Cardiac muscle cell (in vitro differentiated cells and primary cell): ENCODE measurements at regions not wholly inside any gene's neighbourhood (a gene's known extent, or its start where the extent isn't known, plus 50 kb on each side); places are given as distances from the start of the nearest gene placed in this dataset.

Source experiments
- DNase-seq, 2 donors: peaks; one replicate each; pipeline versions ENCODE4 v3.0.0 to v3.0.0-alpha.2; 2010 to 2017; ENCODE audit warnings: low read depth in 1 of 2, low spot score in 1 of 2
- H3K27ac ChIP-seq: fragments of 200-600 bp; sonication (generic); 2 replicates; pipeline ENCODE4 v1.5.1; 2016
- H3K27me3 ChIP-seq: fragments of 200-600 bp; sonication (generic); 2 replicates; pipeline ENCODE4 v1.6.0; 2016; ENCODE audit warnings: control low read depth
- H3K36me3 ChIP-seq: fragments of 200-600 bp; sonication (generic); 2 replicates; pipeline ENCODE4 v1.5.1; 2016; ENCODE audit warnings: control low read depth
- H3K4me1 ChIP-seq: fragments of 200-600 bp; sonication (generic); 2 replicates; pipeline ENCODE4 v1.8.1; 2017; ENCODE audit warnings: low read depth, mild to moderate bottlenecking, mixed run types
- H3K4me3 ChIP-seq: fragments of 200-600 bp; sonication (generic); 2 replicates; pipeline ENCODE4 v1.5.1; 2016; ENCODE audit warnings: mild to moderate bottlenecking
- H3K9me3 ChIP-seq: fragments of 200-600 bp; sonication (generic); 2 replicates; pipeline ENCODE4 v1.5.1; 2017; ENCODE audit warnings: low read depth, mild to moderate bottlenecking, control low read depth
- CTCF ChIP-seq: IDR thresholded peaks from 2 replicates; pipeline ENCODE4 v1.5.1; 2012; ENCODE audit warnings: low read depth, mild to moderate bottlenecking, low read length

- Histone ChIP-seq H3K27ac (no peak overlapping the region), H3K4me3 (no peak overlapping the region), H3K9me3 (no peaks in the 10 kb centered on the region), H3K36me3 (no peaks in the 10 kb centered on the region), H3K27me3 (no peaks in the 10 kb centered on the region), H3K4me1 (peaks cover 20% of the 10 kb centered on the region)
- no peak for TF ChIP-seq CTCF
- DNase-seq = no peak
Observed at GRCh38 chr17:73742948-73743381, 98.7 kb upstream of the SDK2 start.

GRCh38 chr17:73743518-73744201, 99.4 kb upstream of the SDK2 start:
- no peak for TF ChIP-seq CTCF
- DNase-seq = no peak
- H3K27ac ChIP-seq = no peak overlapping the region
- H3K9me3 ChIP-seq = no peaks in the 10 kb centered on the region
- H3K27me3 ChIP-seq = no peaks in the 10 kb centered on the region
- H3K4me1 ChIP-seq = peaks cover 19% of the 10 kb centered on the region
- no peak overlapping the region for H3K4me3 ChIP-seq
- H3K36me3 ChIP-seq = no peaks in the 10 kb centered on the region

GRCh38 chr17:73744411-73744810, 100.2 kb upstream of the SDK2 start:
- DNase-seq = peak in 1 of 2 donors; percentile 13
- peaks cover 14% of the 10 kb centered on the region for H3K4me1 ChIP-seq
- H3K27me3 ChIP-seq = no peaks in the 10 kb centered on the region
- H3K36me3 ChIP-seq = no peaks in the 10 kb centered on the region
- TF ChIP-seq CTCF = no peak
- no peak overlapping the region for H3K27ac ChIP-seq
- H3K9me3 ChIP-seq = no peaks in the 10 kb centered on the region
- no peak overlapping the region for H3K4me3 ChIP-seq

GRCh38 chr17:73746314-73747073, 102.2 kb upstream of the SDK2 start:
- Histone ChIP-seq H3K27me3 (no peaks in the 10 kb centered on the region), H3K4me3 (no peak overlapping the region), H3K27ac (no peak overlapping the region), H3K36me3 (no peaks in the 10 kb centered on the region), H3K4me1 (peaks cover 16% of the 10 kb centered on the region), H3K9me3 (no peaks in the 10 kb centered on the region)
- DNase-seq = no peak
- TF ChIP-seq CTCF = no peak

GRCh38 chr17:73747221-73748002, 103.2 kb upstream of the SDK2 start:
- Histone ChIP-seq H3K9me3 (no peaks in the 10 kb centered on the region), H3K27me3 (no peaks in the 10 kb centered on the region), H3K27ac (no peak overlapping the region), H3K4me1 (peaks cover 16% of the 10 kb centered on the region), H3K4me3 (no peak overlapping the region), H3K36me3 (no peaks in the 10 kb centered on the region)
- DNase-seq = no peak
- TF ChIP-seq CTCF = no peak
